Putamen (tissue), 1 donor: ENCODE measurements at regions not wholly inside any gene's neighbourhood (a gene's known extent, or its start where the extent isn't known, plus 50 kb on each side); places are given as distances from the start of the nearest gene placed in this dataset.
"Not testable (repeated sequence)": the region's sequence is repeated elsewhere in the genome, so short reads cannot be mapped to it uniquely, and the experiment has no call there.

Experiments
- DNase-seq: peaks from one replicate; pipeline ENCODE4 v3.0.0-alpha.2; 2016; ENCODE audit warnings: low spot score

DNA sequence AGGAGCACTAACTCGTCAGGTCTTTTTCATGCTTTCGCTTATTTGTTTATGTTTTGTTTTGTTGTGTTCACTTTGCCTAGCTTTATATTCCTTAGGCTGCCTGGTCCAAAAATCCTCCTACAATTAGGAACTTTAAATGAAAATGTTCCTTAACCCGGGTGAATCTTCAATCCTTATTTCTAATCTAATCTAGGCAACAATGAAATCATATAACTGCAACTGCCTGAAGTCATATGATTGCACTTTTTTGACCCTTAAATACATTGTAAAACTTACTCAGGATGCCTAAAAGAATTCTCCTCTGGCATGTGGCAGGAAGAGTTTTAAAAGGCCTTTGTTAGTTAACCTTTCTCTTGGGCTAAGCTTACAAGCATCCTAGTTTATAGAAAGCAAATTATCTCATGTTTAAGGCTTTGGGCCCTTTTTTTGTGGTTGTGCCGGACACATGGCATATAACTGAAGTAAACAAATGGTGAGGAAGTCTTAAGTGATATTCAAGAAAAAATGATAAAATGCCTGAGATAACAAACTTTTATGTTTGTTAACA is 279.4 kb downstream of the FAT4 start:
- no peak for DNase-seq

DNA sequence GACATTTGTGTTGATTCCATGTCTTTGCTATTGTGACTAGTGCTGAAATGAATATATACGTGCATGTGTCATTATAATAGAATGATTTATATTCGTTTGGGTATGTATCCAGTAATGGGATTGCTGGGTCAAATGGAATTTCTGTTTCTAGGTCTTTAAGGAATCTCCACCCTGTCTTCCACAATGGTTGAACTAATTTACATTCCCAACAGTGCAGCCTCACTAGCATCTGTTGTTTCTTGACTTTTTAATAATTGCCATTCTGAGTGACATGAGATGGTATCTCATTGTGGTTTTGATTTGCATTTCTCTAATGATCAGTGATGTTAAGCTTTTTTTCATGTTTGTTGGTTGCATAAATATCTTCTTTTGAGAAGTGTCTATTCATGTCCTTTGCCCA is 291.2 kb downstream of the FAT4 start:
- DNase-seq, result not testable (repeated sequence)

- DNase-seq, result no peak
Measured at GRCh38 chr4:125620066-125620860, 305.5 kb downstream of the FAT4 start.

DNA sequence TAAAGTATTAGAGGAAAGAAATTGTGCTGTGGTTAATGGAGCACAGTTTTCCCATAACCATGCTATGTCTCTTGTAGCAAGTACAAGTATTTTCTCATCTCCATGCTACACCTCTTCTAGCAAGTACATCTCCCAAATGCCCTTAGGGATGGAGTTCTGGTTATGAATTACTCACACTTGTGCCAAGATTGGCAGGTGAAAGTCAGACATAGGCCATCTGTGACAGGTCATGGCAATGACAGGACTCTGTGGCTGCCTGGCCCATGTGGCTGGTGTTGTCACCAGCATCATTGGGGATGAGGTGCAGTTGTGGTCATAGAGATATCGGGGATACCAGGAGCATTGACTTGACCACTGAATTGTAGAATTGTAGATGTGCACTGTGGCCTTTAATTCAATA is 310.2 kb downstream of the FAT4 start:
- no peak for DNase-seq

DNA sequence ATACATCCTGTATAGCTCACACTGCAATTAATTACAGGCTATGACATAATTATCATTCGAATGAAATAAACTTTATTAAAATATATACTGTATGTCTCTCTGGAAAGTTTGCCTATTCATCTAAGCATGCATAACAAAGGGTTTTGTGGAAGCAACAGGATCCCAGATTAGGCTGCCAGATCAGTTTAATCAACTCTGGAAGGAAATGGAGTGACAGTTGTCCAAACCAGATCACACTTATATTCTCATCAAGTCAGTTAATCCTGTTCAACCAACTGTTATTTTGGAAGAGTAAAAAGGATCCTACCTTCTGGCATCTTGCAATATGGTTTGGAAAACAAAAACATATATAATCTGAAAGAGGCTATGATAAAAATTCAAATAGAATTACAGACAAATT is 312.2 kb downstream of the FAT4 start:
- DNase-seq, result no peak

DNA sequence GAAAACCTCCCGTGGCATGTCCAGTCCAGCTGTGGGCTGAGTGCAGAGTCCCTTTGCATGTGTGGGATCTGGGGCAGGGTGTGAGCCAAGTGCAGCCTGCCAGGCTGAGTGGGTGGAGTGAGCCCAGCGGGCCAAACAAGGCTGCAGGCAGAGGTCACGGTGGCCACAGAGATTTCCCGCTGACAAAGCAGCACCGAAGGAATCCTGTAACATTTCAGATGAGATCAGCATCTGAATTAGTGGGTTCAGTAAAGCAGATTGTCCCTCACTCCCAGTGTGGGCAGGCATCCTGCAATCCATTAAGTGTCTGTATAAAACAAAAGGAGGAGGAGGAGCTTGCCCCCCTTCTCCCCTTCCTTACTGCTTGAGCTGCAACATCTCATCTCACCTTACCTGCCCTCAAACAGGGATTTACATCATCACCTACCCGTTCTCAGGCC is 324.4 kb downstream of the FAT4 start:
- no peak for DNase-seq

GRCh38 chr4:125641611-125642010 is 326.9 kb downstream of the FAT4 start:
- DNase-seq, result no peak

DNA sequence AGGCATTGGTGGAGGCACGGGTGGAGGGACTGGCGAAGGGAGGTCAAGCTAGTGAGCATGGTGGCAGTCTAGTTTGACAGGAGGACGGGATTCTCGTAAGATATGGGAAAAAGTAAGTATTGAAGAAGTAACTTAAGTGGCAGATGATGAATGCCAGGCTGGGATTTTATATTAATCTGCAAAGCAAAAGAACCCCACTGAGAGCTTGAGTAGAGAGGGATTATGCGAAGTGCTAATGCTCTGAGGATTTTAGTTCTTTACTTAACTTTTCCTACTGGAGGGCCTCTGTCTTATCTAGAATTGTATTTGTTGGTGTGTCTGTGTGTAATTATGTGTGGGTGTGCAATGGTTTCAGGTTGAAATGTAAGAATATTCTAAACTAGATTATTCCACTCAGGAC is 327.9 kb downstream of the FAT4 start:
- no peak for DNase-seq

GRCh38 chr4:125649452-125649851 is 334.7 kb downstream of the FAT4 start:
- DNase-seq, result no peak

GRCh38 chr4:125650557-125650956 is 335.8 kb downstream of the FAT4 start:
- no peak for DNase-seq

GRCh38 chr4:125651707-125652357 is 337.1 kb downstream of the FAT4 start:
- DNase-seq, result not testable (repeated sequence)

- no peak for DNase-seq
Measured at GRCh38 chr4:125658773-125659172, 344.0 kb downstream of the FAT4 start.

DNA sequence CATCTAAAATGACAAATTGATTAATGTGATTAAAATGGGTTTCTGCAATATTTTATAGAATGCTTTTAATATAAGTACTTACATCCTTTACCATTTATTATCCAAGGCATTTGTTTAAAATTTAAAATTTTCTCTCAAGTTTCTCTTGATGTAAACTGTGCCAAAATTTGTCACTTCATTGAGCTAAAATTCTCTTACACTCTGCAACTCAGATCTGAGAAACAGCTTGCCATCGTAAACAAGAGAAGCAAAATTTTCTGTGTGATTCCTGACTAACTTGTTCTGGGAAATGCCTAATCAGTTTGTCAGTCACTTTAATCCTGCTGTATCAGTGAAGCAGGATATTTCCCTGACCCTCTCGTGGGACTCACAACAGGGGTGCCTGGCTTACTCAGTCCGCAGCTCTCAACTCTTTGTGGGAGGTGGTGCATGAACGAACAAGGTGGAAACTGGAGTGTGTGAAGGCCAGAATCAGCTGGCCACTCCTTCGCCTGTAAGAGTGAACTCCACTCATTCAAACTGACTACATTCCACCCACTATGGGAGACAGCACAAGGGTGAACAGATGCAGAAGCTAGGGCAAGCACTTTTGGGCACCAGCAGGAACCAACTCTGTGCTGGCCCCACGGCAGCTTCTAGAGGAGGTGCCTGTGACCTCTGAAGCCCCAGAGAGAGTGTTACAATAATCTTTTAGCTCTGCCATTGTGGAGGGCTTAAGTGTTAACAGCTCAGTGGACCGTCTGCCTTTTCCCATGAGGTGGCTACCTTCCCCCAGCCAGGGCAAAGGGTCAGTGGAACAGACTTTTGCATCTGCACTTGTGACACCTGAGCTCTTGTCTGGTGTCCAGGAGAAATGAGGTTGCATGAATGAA is 349.4 kb downstream of the FAT4 start:
- no peak for DNase-seq

GRCh38 chr4:125666635-125667034 is 351.9 kb downstream of the FAT4 start:
- DNase-seq, result no peak

GRCh38 chr4:125676156-125676555 is 361.4 kb downstream of the FAT4 start:
- no peak for DNase-seq

DNA sequence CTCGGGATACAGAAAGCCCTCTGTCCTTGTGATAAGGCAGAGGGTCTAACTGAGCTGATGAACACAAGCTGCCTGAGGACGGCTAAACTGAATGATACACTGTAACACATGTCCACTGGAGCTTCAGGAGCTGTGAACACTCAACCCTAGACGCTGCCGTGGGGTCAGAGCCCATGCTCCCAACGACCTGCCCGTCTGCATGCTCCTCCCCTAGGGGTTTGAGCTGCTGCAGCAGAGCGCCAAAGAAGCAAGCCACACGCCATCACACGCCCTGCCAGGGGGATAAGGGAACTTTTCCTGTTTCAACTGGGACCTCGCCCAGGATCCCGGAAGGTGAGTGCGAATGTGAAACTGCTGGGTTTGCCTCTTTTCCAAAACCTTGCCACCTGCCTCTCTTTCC is 361.8 kb downstream of the FAT4 start:
- no peak for DNase-seq

DNA sequence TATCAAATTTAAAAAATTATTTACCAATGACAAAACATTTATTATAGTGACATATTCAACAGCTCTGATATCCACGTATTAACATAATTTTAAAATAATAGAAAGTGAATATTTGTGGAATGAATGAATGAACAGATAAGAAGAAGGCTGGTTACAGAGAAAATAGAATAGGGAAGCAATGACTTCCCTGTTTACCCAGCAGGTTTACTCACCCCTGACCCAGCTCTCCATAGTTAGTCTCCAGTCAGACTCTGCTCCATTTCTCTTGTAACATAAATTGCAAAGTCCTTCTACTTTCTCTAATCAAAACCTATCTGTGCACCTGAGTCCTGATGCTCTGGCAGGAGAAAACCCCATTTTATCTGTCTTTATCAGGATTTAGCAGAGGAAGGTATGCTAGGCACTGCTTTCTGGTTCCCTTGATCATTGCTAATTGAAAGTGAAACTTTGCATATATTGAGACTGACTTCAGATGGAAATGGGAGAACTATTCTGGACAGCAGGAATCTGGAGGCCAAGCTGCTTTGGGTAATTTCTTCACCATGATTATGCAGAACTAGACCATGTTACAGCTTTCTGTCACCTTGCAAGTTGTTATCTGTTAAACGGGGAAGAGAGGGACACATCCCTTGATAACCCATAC is 363.0 kb downstream of the FAT4 start:
- no peak for DNase-seq

- no peak for DNase-seq
Measured at GRCh38 chr4:125679989-125680388, 365.2 kb downstream of the FAT4 start.

GRCh38 chr4:125681240-125681639 is 366.5 kb downstream of the FAT4 start:
- no peak for DNase-seq

- DNase-seq, result no peak
Measured at GRCh38 chr4:125682730-125683129, 368.0 kb downstream of the FAT4 start.

- no peak for DNase-seq
Measured at GRCh38 chr4:125688841-125689240, 374.1 kb downstream of the FAT4 start.

- DNase-seq, result no peak
Measured at GRCh38 chr4:125689805-125690204, 375.1 kb downstream of the FAT4 start.
